Tibial nerve (tissue), 4 donors: ENCODE measurements at regions not wholly inside any gene's neighbourhood (a gene's known extent, or its start where the extent isn't known, plus 50 kb on each side); places are given as distances from the start of the nearest gene placed in this dataset.

Experiments used
- DNase-seq, 2 donors: peaks; one replicate each; pipeline ENCODE4 v3.0.0-alpha.2; 2019; ENCODE audit warnings: low spot score in 2 of 2
- H3K27ac ChIP-seq, 4 donors: fragments of 200-600 bp; sonication (generic) in 3 of 4; one replicate each; pipeline ENCODE4 v1.5.1; 2017 to 2019; ENCODE audit warnings: mild to moderate bottlenecking in 1 of 4
- H3K27me3 ChIP-seq, 2 donors: fragments of 200-600 bp; sonication (generic) in 1 of 2; one replicate each; pipeline versions ENCODE4 v1.5.1 to v1.6.0; 2017 to 2019
- H3K36me3 ChIP-seq, 3 donors: fragments of 200-600 bp; sonication (generic); one replicate each; pipeline ENCODE4 v1.5.1; 2018 to 2019
- H3K4me1 ChIP-seq, 4 donors: fragments of 200-600 bp; sonication (generic) in 3 of 4; one replicate each; pipeline ENCODE4 v1.5.1; 2017 to 2019
- H3K4me3 ChIP-seq, 4 donors: fragments of 200-600 bp; sonication (generic) in 3 of 4; one replicate each; pipeline ENCODE4 v1.5.1; 2017 to 2019; ENCODE audit warnings: mild to moderate bottlenecking in 1 of 4, moderate library complexity in 1 of 4
- H3K9me3 ChIP-seq, 4 donors: fragments of 200-600 bp; sonication (generic) in 3 of 4; one replicate each; pipeline ENCODE4 v1.5.1; 2017 to 2019
- EP300 ChIP-seq, 2 donors: sonication (generic); formaldehyde crosslinking; IDR thresholded peaks; one replicate each; pipeline ENCODE4 v1.6.1; 2017; ENCODE audit warnings: antibody characterized with exemption in 2 of 2, mild to moderate bottlenecking in 1 of 2
- POLR2A ChIP-seq, 2 donors: fragments of 450-650 bp; IDR thresholded peaks; one replicate each; pipeline ENCODE4 v1.6.1; 2017; ENCODE audit warnings: antibody characterized with exemption in 2 of 2, mild to moderate bottlenecking in 2 of 2, moderate library complexity in 2 of 2
- WGBS, 2 donors: methylation state at CpG; one replicate each; pipeline ENCODE4 v1.1.5; 2018; 5-methylcytosine and 5-hydroxymethylcytosine counted together
- TF ChIP-seq, protein P1 (sequence below), 5 experiments: fragments of 200-600 bp in 3 of 5; fragments of 450-650 bp in 2 of 5; sonication (generic) in 3 of 5; IDR thresholded peaks; one replicate each; pipeline ENCODE4 v1.5.1; 2016 to 2019; ENCODE audit warnings: antibody characterized with exemption in 5 of 5, mild to moderate bottlenecking in 3 of 5, moderate library complexity in 2 of 5

GRCh38 chr1:199460933-199461332 lies 566.6 kb upstream of the NR5A2 start:
- no peaks in the 10 kb centered on the region for H3K36me3 ChIP-seq
- no peak overlapping the region for H3K4me3 ChIP-seq
- 33 to 41% methylated on average over 3 of the region's 3 CpGs for WGBS, 2 donors
- H3K4me1 ChIP-seq = no peaks in the 10 kb centered on the region
- no peak overlapping the region for H3K27ac ChIP-seq
- H3K9me3 ChIP-seq = peaks cover 0 to 9% (median 0%) of the 10 kb centered on the region in 4 donors
- no peaks in the 10 kb centered on the region for H3K27me3 ChIP-seq
- DNase-seq = peak in 1 of 2 donors; percentile 6
- peak in 1 of 2 donors; percentile 40 for TF ChIP-seq EP300 (IDR thresholded peaks at IDR 0.05)
- TF ChIP-seq, protein P1, sequence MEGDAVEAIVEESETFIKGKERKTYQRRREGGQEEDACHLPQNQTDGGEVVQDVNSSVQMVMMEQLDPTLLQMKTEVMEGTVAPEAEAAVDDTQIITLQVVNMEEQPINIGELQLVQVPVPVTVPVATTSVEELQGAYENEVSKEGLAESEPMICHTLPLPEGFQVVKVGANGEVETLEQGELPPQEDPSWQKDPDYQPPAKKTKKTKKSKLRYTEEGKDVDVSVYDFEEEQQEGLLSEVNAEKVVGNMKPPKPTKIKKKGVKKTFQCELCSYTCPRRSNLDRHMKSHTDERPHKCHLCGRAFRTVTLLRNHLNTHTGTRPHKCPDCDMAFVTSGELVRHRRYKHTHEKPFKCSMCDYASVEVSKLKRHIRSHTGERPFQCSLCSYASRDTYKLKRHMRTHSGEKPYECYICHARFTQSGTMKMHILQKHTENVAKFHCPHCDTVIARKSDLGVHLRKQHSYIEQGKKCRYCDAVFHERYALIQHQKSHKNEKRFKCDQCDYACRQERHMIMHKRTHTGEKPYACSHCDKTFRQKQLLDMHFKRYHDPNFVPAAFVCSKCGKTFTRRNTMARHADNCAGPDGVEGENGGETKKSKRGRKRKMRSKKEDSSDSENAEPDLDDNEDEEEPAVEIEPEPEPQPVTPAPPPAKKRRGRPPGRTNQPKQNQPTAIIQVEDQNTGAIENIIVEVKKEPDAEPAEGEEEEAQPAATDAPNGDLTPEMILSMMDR (IDR thresholded peaks at IDR 0.05) = no peak
- no peak for TF ChIP-seq POLR2A (IDR thresholded peaks at IDR 0.05)

DNA sequence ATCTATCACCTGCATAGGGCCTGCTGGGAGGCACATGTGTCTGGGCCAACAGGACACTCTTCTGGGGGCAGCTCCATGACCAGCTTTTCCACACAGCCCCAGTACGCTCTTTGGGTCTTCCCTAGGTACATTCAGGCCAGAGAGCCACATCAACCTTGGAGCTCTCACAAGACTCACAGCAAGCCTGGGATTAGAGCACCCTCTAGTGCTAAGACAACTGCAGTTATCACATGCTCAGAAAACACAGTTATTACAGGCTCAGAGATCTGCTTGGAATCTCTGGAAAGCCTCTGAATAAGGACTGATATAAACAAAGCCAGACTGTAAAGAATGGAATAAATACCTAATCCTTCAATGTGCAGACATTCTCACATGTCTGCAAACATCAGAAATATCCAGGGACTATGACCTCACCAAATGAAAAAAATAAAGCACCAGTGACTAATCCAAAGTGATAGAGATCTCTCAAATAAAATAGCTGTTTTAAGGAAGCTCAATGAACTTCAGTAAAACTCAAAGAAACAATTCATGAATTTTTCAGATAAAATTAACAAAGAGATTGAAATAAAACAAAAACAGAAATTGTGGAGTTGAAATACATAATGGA lies 563.9 kb upstream of the NR5A2 start:
- no peak for DNase-seq
- TF ChIP-seq EP300 (IDR thresholded peaks at IDR 0.05) = no peak
- TF ChIP-seq, protein P1 (IDR thresholded peaks at IDR 0.05) = no peak
- no peak for TF ChIP-seq POLR2A (IDR thresholded peaks at IDR 0.05)
- H3K27ac ChIP-seq = no peak overlapping the region
- peaks cover 0 to 9% (median 0%) of the 10 kb centered on the region in 4 donors for H3K9me3 ChIP-seq
- no peaks in the 10 kb centered on the region for H3K36me3 ChIP-seq
- no peak overlapping the region for H3K4me3 ChIP-seq
- 92 to 100% methylated on average over 1 of the region's 1 CpG for WGBS, 2 donors
- no peaks in the 10 kb centered on the region for H3K4me1 ChIP-seq
- no peaks in the 10 kb centered on the region for H3K27me3 ChIP-seq

- Histone ChIP-seq H3K36me3 (no peaks in the 10 kb centered on the region), H3K27me3 (no peaks in the 10 kb centered on the region), H3K4me1 (no peaks in the 10 kb centered on the region), H3K9me3 (peaks cover 0 to 9% (median 0%) of the 10 kb centered on the region in 4 donors), H3K27ac (no peak overlapping the region), H3K4me3 (no peak overlapping the region)
- no peak for DNase-seq
- no peak for TF ChIP-seq POLR2A (IDR thresholded peaks at IDR 0.05)
- TF ChIP-seq, protein P1 (IDR thresholded peaks at IDR 0.05) = no peak
- TF ChIP-seq EP300 (IDR thresholded peaks at IDR 0.05) = no peak
- 30 to 38% methylated on average over 2 of the region's 2 CpGs for WGBS, 2 donors
These were observed 560.5 kb upstream of the NR5A2 start for GRCh38 chr1:199466961-199467360.

GRCh38 chr1:199472018-199472417 lies 555.5 kb upstream of the NR5A2 start:
- TF ChIP-seq EP300 (IDR thresholded peaks at IDR 0.05) (no peak), POLR2A (IDR thresholded peaks at IDR 0.05) (no peak)
- TF ChIP-seq, protein P1 (IDR thresholded peaks at IDR 0.05) = no peak
- H3K4me1 ChIP-seq = no peaks in the 10 kb centered on the region
- 82 to 83% methylated on average over 2 of the region's 2 CpGs for WGBS, 2 donors
- H3K4me3 ChIP-seq = no peak overlapping the region
- no peaks in the 10 kb centered on the region for H3K9me3 ChIP-seq
- H3K27me3 ChIP-seq = no peaks in the 10 kb centered on the region
- DNase-seq = no peak
- H3K36me3 ChIP-seq = no peaks in the 10 kb centered on the region
- no peak overlapping the region for H3K27ac ChIP-seq

DNA sequence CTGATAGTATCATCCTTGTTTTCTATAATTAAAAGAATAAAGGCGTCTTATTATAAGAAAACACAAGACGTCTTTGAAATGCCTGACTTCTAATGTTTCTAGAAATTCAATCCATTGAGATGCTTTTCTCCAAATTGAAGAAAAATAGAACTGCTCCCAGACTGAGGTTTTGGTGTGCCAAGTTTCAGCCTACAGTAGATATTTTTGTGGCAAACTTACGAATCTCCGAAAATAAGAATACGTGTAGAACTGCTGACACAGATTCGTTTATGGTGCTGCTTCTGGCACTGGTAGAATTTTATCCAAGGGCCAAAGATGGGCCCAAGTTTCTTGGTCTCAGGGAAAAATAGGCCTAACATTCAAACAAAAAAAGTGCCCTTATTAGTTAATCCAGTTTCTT lies 554.5 kb upstream of the NR5A2 start:
- WGBS, 2 donors = 34 to 49% methylated on average over 6 of the region's 6 CpGs
- Histone ChIP-seq H3K4me3 (no peak overlapping the region), H3K27ac (no peak overlapping the region), H3K36me3 (no peaks in the 10 kb centered on the region), H3K27me3 (no peaks in the 10 kb centered on the region), H3K4me1 (no peaks in the 10 kb centered on the region), H3K9me3 (no peaks in the 10 kb centered on the region)
- DNase-seq = no peak
- TF ChIP-seq, protein P1 (IDR thresholded peaks at IDR 0.05) = no peak
